ENCODE measurements at regions not wholly inside any gene's neighbourhood (a gene's known extent, or its start where the extent isn't known, plus 50 kb on each side); places are given as distances from the start of the nearest gene placed in this dataset.

GRCh38 chr1:30816211-30817076, 58.9 kb upstream of the LAPTM5 start:
- TF ChIP-seq, protein P1, sequence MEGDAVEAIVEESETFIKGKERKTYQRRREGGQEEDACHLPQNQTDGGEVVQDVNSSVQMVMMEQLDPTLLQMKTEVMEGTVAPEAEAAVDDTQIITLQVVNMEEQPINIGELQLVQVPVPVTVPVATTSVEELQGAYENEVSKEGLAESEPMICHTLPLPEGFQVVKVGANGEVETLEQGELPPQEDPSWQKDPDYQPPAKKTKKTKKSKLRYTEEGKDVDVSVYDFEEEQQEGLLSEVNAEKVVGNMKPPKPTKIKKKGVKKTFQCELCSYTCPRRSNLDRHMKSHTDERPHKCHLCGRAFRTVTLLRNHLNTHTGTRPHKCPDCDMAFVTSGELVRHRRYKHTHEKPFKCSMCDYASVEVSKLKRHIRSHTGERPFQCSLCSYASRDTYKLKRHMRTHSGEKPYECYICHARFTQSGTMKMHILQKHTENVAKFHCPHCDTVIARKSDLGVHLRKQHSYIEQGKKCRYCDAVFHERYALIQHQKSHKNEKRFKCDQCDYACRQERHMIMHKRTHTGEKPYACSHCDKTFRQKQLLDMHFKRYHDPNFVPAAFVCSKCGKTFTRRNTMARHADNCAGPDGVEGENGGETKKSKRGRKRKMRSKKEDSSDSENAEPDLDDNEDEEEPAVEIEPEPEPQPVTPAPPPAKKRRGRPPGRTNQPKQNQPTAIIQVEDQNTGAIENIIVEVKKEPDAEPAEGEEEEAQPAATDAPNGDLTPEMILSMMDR (IDR thresholded peaks at IDR 0.05; ENCODE audit: low read depth, low read length, poor library complexity, severe bottlenecking) = no peak
- no peak for TF ChIP-seq EZH2phosphoT487 (IDR thresholded peaks at IDR 0.05; ENCODE audit: borderline replicate concordance, low read length)
